H1 (cell line): ENCODE measurements at regions not wholly inside any gene's neighbourhood (a gene's known extent, or its start where the extent isn't known, plus 50 kb on each side); places are given as distances from the start of the nearest gene placed in this dataset.

Experiments used
- CTCF ChIA-PET: fragments of 300-600 bp; sonication (Branson Sonifier 250); formaldehyde crosslinking; loops from one replicate; lab custom pipeline; 2021; ENCODE audit not compliant: partially characterized antibody; lab: Charles Lee
- POLR2A ChIA-PET: fragments of 300-600 bp; sonication (Branson Sonifier 250); formaldehyde crosslinking; loops from one replicate; lab custom pipeline; 2021; ENCODE audit warnings: inconsistent platforms; ENCODE audit not compliant: partially characterized antibody; lab: Charles Lee
- DNase-seq, 2 experiments: peaks; one replicate each; pipeline versions ENCODE4 v3.0.0 to v3.0.0-alpha.2; 2010 to 2022; ENCODE audit warnings: low spot score in 2 of 2, low read depth in 1 of 2, mixed read lengths in 1 of 2
- FAIRE-seq: peaks from 2 replicates; lab custom pipeline; 2011; peaks lifted over from hg19 to GRCh38; lab: Jason Lieb, UNC
- H2AFZ ChIP-seq: 2 replicates; pipeline ENCODE4 v1.8.1; 2012; ENCODE audit warnings: low read length, inconsistent platforms
- H2AK5ac ChIP-seq: 2 replicates; pipeline ENCODE4 v1.6.1; 2013; ENCODE audit warnings: low read depth, low read length
- H2BK120ac ChIP-seq: replicated peaks from 2 replicates; pipeline ENCODE3; 2013; ENCODE audit warnings: low read depth, low read length, inconsistent platforms
- H2BK12ac ChIP-seq: 2 replicates; pipeline ENCODE4 v1.6.1; 2013; ENCODE audit warnings: low read depth, low read length
- H2BK15ac ChIP-seq: 2 replicates; pipeline ENCODE4 v1.6.1; 2013; ENCODE audit warnings: low read length
- H2BK20ac ChIP-seq: 2 replicates; pipeline ENCODE4 v1.6.1; 2013; ENCODE audit warnings: low read length
- H2BK5ac ChIP-seq: 2 replicates; pipeline ENCODE4 v1.6.1; 2013; ENCODE audit warnings: low read depth, low read length
- H3K14ac ChIP-seq: 2 replicates; pipeline ENCODE4 v1.6.1; 2013; ENCODE audit warnings: inconsistent platforms; ENCODE audit not compliant: insufficient read length
- H3K18ac ChIP-seq: 2 replicates; pipeline ENCODE4 v1.6.1; 2013; ENCODE audit warnings: low read length; ENCODE audit errors: extremely low read depth
- H3K23ac ChIP-seq: 2 replicates; pipeline ENCODE4 v1.6.1; 2013; ENCODE audit warnings: inconsistent platforms; ENCODE audit not compliant: insufficient read length
- H3K23me2 ChIP-seq: 2 replicates; pipeline ENCODE4 v1.6.1; 2013; ENCODE audit warnings: low read depth, low read length
- H3K27ac ChIP-seq: 2 replicates; pipeline ENCODE4 v1.6.1; 2011; ENCODE audit warnings: low read depth, low read length, inconsistent platforms
- H3K27me3 ChIP-seq, 4 experiments: replicated peaks in 1 of 4; 1 replicate in 1 of 4; 2 replicates in 3 of 4; pipeline versions ENCODE4 v1.6.1 to v1.8.1; 2011 to 2013; ENCODE audit warnings: low read length in 3 of 4, mild to moderate bottlenecking in 3 of 4, inconsistent platforms in 2 of 4, mixed read lengths in 2 of 4, moderate library complexity in 1 of 4; ENCODE audit not compliant: control insufficient read depth in 3 of 4, insufficient read depth in 3 of 4; ENCODE audit errors: extremely low read depth in 1 of 4
- H3K36me3 ChIP-seq, 4 experiments: 2 replicates each; pipeline versions ENCODE4 v1.6.1 to v1.8.1; 2011 to 2013; ENCODE audit warnings: mild to moderate bottlenecking in 4 of 4, low read length in 3 of 4, moderate library complexity in 2 of 4, control low read depth in 1 of 4, inconsistent platforms in 1 of 4; ENCODE audit not compliant: insufficient read depth in 4 of 4, control insufficient read depth in 2 of 4
- H3K4ac ChIP-seq: replicated peaks from 2 replicates; pipeline ENCODE3; 2013; ENCODE audit warnings: low read length, low read depth, mixed read lengths, inconsistent platforms; ENCODE audit not compliant: insufficient read length
- H3K4me1 ChIP-seq, 4 experiments: replicated peaks in 1 of 4; 1 replicate in 1 of 4; 2 replicates in 3 of 4; pipeline versions ENCODE4 v1.6.1 to v1.8.1; 2011 to 2013; ENCODE audit warnings: low read length in 3 of 4, inconsistent platforms in 2 of 4, mixed read lengths in 1 of 4; ENCODE audit not compliant: insufficient read depth in 4 of 4, control insufficient read depth in 3 of 4
- H3K4me2 ChIP-seq, 2 experiments: 2 replicates each; pipeline versions ENCODE4 v1.6.1 to v1.8.1; 2011 to 2013; ENCODE audit warnings: low read depth in 2 of 2, low read length in 2 of 2, control low read depth in 1 of 2, inconsistent platforms in 1 of 2, mild to moderate bottlenecking in 1 of 2; ENCODE audit not compliant: insufficient read depth in 1 of 2
- H3K4me3 ChIP-seq, 4 experiments: fragments of 200-600, 300-600 bp in 1 of 4; sonication (generic), shearing (Covaris generic), sonication (Bioruptor Twin) in 1 of 4; 2 replicates each; pipeline versions ENCODE4 v1.5.1 to v1.8.1; 2011 to 2016; ENCODE audit warnings: low read length in 4 of 4, low read depth in 3 of 4, control low read depth in 2 of 4, inconsistent platforms in 2 of 4, mild to moderate bottlenecking in 2 of 4, mixed read lengths in 1 of 4, moderate library complexity in 1 of 4; ENCODE audit not compliant: insufficient read depth in 2 of 4; ENCODE audit errors: extremely low read depth in 1 of 4
- H3K56ac ChIP-seq: replicated peaks from 2 replicates; pipeline ENCODE3; 2013; ENCODE audit warnings: low read depth, mild to moderate bottlenecking, mixed read lengths, low read length, inconsistent platforms; ENCODE audit not compliant: insufficient read length
- H3K79me1 ChIP-seq: 2 replicates; pipeline ENCODE4 v1.6.1; 2013; ENCODE audit warnings: low read depth, low read length, control low read depth
- H3K79me2 ChIP-seq, 2 experiments: 2 replicates each; pipeline versions ENCODE4 v1.6.1 to v1.8.1; 2012 to 2013; ENCODE audit warnings: low read length in 2 of 2, mild to moderate bottlenecking in 2 of 2, inconsistent platforms in 1 of 2; ENCODE audit not compliant: insufficient read depth in 2 of 2, control insufficient read depth in 1 of 2
- H3K9ac ChIP-seq, 4 experiments: replicated peaks in 1 of 4; 1 replicate in 1 of 4; 2 replicates in 3 of 4; pipeline versions ENCODE4 v1.6.1 to v1.8.1; 2011 to 2013; ENCODE audit warnings: low read depth in 3 of 4, low read length in 3 of 4, control low read depth in 2 of 4, mild to moderate bottlenecking in 2 of 4, moderate library complexity in 2 of 4, inconsistent platforms in 1 of 4; ENCODE audit errors: extremely low read depth in 1 of 4
- H3K9me3 ChIP-seq, 2 experiments: 2 replicates each; pipeline versions ENCODE4 v1.6.1 to v1.8.1; 2012 to 2013; ENCODE audit warnings: mild to moderate bottlenecking in 2 of 2, moderate library complexity in 2 of 2, control low read depth in 1 of 2, inconsistent platforms in 1 of 2, low read depth in 1 of 2, low read length in 1 of 2, mixed read lengths in 1 of 2; ENCODE audit not compliant: insufficient read depth in 2 of 2
- H4K20me1 ChIP-seq, 2 experiments: replicated peaks in 1 of 2; 2 replicates each; pipeline versions ENCODE3 to v1.8.1; 2011 to 2013; ENCODE audit warnings: inconsistent platforms in 2 of 2, low read length in 2 of 2, mild to moderate bottlenecking in 1 of 2; ENCODE audit not compliant: insufficient read depth in 2 of 2, control insufficient read depth in 1 of 2
- H4K5ac ChIP-seq: 2 replicates; pipeline ENCODE4 v1.6.1; 2013; ENCODE audit warnings: low read length, low read depth, mixed read lengths, inconsistent platforms; ENCODE audit not compliant: insufficient read length
- H4K8ac ChIP-seq: 2 replicates; pipeline ENCODE4 v1.8.0; 2013; ENCODE audit warnings: mild to moderate bottlenecking, moderate library complexity, low read length, inconsistent platforms; ENCODE audit not compliant: insufficient read depth; ENCODE audit errors: extremely low read depth
- H4K91ac ChIP-seq: replicated peaks from 2 replicates; pipeline ENCODE3; 2013; ENCODE audit warnings: low read length, mixed read lengths, inconsistent platforms; ENCODE audit not compliant: insufficient read length
- SIX5 ChIP-seq: IDR thresholded peaks from 2 replicates; pipeline ENCODE4 v1.6.1; 2011; ENCODE audit warnings: mild to moderate bottlenecking, low read depth, low read length
- TAF7 ChIP-seq: optimal IDR thresholded peaks from 2 replicates; pipeline ENCODE3; 2011; ENCODE audit warnings: low read depth, mild to moderate bottlenecking, inconsistent platforms, low read length, moderate library complexity, borderline replicate concordance
- WGBS, 2 experiments: shearing (Covaris generic) in 1 of 2; methylation state at CpG; one replicate each; pipeline versions ENCODE4 v1.1.6 to v1.1.7; 2013 to 2015; ENCODE audit warnings: low lambda C conversion rate in 2 of 2, mixed read lengths in 2 of 2, inconsistent platforms in 1 of 2, low coverage in 1 of 2, missing lambda C conversion rate in 1 of 2; ENCODE audit not compliant: insufficient replicate concordance in 2 of 2, insufficient coverage in 1 of 2, insufficient read length in 1 of 2; ENCODE audit errors: extremely low coverage in 1 of 2, missing lambda C conversion rate in 1 of 2; 5-methylcytosine and 5-hydroxymethylcytosine counted together

DNA sequence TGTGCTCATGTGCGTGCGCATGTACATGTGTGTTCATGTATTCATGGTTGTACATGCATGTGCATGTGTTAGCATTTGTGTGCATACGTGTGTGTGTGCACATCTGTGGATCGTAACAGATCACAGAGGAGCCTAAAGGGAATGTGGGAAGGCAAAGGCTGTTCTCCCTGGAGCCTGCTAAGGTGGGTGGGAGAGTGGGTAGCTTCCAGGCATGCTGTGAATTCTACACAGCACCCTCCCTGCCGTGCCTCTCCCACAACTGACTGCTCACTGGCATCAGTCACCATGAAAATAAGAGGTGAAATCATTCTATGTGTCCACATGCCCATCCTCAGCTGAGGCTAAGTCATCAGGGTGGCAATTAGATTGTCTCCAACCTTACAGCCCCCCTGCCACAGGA lies 600.9 kb downstream of the MID1IP1 start:
- no peak overlapping the region for H2BK15ac ChIP-seq
- peaks cover 0 to 4% of the 10 kb centered on the region in 2 experiments for H4K20me1 ChIP-seq
- H3K79me1 ChIP-seq, result no peaks in the 10 kb centered on the region
- no peak overlapping the region for H4K91ac ChIP-seq
- no peak overlapping the region for H3K4me2 ChIP-seq
- H2BK5ac ChIP-seq, result no peak overlapping the region
- no peak for FAIRE-seq
- H3K36me3 ChIP-seq, result no peaks in the 10 kb centered on the region
- H3K23me2 ChIP-seq, result no peaks in the 10 kb centered on the region
- no peak overlapping the region for H3K4me3 ChIP-seq
- H3K14ac ChIP-seq, result no peak overlapping the region
- no peak overlapping the region for H2AK5ac ChIP-seq
- H4K8ac ChIP-seq, result no peak overlapping the region
- H2AFZ ChIP-seq, result no peak overlapping the region
- no peak overlapping the region for H3K18ac ChIP-seq
- no peak overlapping the region for H3K23ac ChIP-seq
- ChIA-PET POLR2A (no interaction called here), CTCF (interaction anchor here (1.0 kb wide), 1 partner anchor 12 kb away, joined by 3 read pairs; no protein-coding TSS in a partner anchor)
- no peak overlapping the region for H3K9ac ChIP-seq
- no peak for DNase-seq
- H3K56ac ChIP-seq, result no peak overlapping the region
- H4K5ac ChIP-seq, result no peak overlapping the region
- H2BK20ac ChIP-seq, result no peak overlapping the region
- H2BK120ac ChIP-seq, result no peak overlapping the region
- no peak overlapping the region for H3K4ac ChIP-seq
- H3K27me3 ChIP-seq, result no peaks in the 10 kb centered on the region
- H3K79me2 ChIP-seq, result no peaks in the 10 kb centered on the region
- H2BK12ac ChIP-seq, result no peak overlapping the region
- no peaks in the 10 kb centered on the region for H3K9me3 ChIP-seq
- WGBS, 2 experiments, result 89% methylated on average over 5 of the region's 5 CpGs; no CpG with 5 or more reads in 1 of the 2 experiments
- no peaks in the 10 kb centered on the region for H3K4me1 ChIP-seq
- H3K27ac ChIP-seq, result no peak overlapping the region
- TF ChIP-seq TAF7, result no peak
- no peak for TF ChIP-seq SIX5
